Endothelial cell of umbilical vein (primary cell): ENCODE measurements at regions not wholly inside any gene's neighbourhood (a gene's known extent, or its start where the extent isn't known, plus 50 kb on each side); places are given as distances from the start of the nearest gene placed in this dataset.
A peak's percentile ranks its signal among the peaks of the same experiment; 100 is the strongest.

Experiments used
- BruUV-seq: library from RNA; stranded (reverse); fragments of 400-500 nt; replicated peaks from 2 replicates; lab custom pipeline; 2021; lab: Mats Ljungman, UMichigan
- CTCF ChIA-PET: fragments of 300-600, 350-600 bp; sonication (Branson Sonifier 250); formaldehyde crosslinking; loops from one replicate; lab custom pipeline; 2021; ENCODE audit warnings: antibody characterized with exemption, inconsistent platforms; lab: Charles Lee
- POLR2A ChIA-PET: fragments of 300-600, 350-600 bp; sonication (Branson Sonifier 250); formaldehyde crosslinking; loops from one replicate; lab custom pipeline; 2021; ENCODE audit warnings: antibody characterized with exemption, inconsistent platforms; lab: Charles Lee
- DNase-seq: peaks from one replicate; pipeline ENCODE4 v3.0.0-alpha.2; 2011; ENCODE audit warnings: low read depth, low spot score
- FAIRE-seq: peaks from 2 replicates; lab custom pipeline; 2011; peaks lifted over from hg19 to GRCh38; lab: Jason Lieb, UNC
- H2AFZ ChIP-seq: 2 replicates; pipeline ENCODE4 v1.6.0; 2012; ENCODE audit warnings: low read depth, low read length, control low read depth, inconsistent platforms
- H3K27ac ChIP-seq: 2 replicates; pipeline ENCODE4 v1.5.1; 2011; ENCODE audit warnings: low read depth, mild to moderate bottlenecking, control low read depth, low read length, moderate library complexity; ENCODE audit not compliant: insufficient read depth
- H3K27me3 ChIP-seq, 2 experiments: 2 replicates each; pipeline versions ENCODE4 v1.6.0 to v1.6.1; 2011; ENCODE audit warnings: low read length in 2 of 2, mixed read lengths in 1 of 2; ENCODE audit not compliant: control insufficient read depth in 2 of 2, insufficient read depth in 2 of 2
- H3K36me3 ChIP-seq, 2 experiments: 2 replicates in 1 of 2; 3 replicates in 1 of 2; pipeline ENCODE4 v1.5.1; 2011; ENCODE audit warnings: low read length in 2 of 2, mild to moderate bottlenecking in 1 of 2, moderate library complexity in 1 of 2; ENCODE audit not compliant: control insufficient read depth in 2 of 2, insufficient read depth in 2 of 2; ENCODE audit errors: extremely low read depth in 1 of 2
- H3K4me1 ChIP-seq: 3 replicates; pipeline ENCODE4 v1.5.1; 2011; ENCODE audit warnings: mild to moderate bottlenecking, low read length; ENCODE audit not compliant: control insufficient read depth, insufficient read depth; ENCODE audit errors: extremely low read depth
- H3K4me2 ChIP-seq: 2 replicates; pipeline ENCODE4 v1.6.1; 2011; ENCODE audit warnings: low read length, control low read depth, mixed read lengths; ENCODE audit not compliant: insufficient read depth
- H3K4me3 ChIP-seq, 3 experiments: fragments of 200-600 bp in 1 of 3; sonication (generic), shearing (Covaris generic) in 1 of 3; replicated peaks in 1 of 3; 2 replicates each; pipeline ENCODE4 v1.5.1; 2011 to 2016; ENCODE audit warnings: control low read depth in 3 of 3, low read length in 3 of 3, mild to moderate bottlenecking in 2 of 3, inconsistent platforms in 1 of 3, low read depth in 1 of 3, moderate library complexity in 1 of 3; ENCODE audit not compliant: insufficient read depth in 1 of 3
- H3K79me2 ChIP-seq: 2 replicates; pipeline ENCODE4 v1.6.0; 2012; ENCODE audit warnings: low read length, inconsistent platforms; ENCODE audit not compliant: control insufficient read depth, insufficient read depth
- H3K9ac ChIP-seq: replicated peaks from 2 replicates; pipeline ENCODE3; 2011; ENCODE audit warnings: low read length, control low read depth; ENCODE audit not compliant: insufficient read depth; ENCODE audit errors: extremely low read depth
- H3K9me1 ChIP-seq: replicated peaks from 3 replicates; pipeline ENCODE4 v1.6.0; 2011; ENCODE audit warnings: mild to moderate bottlenecking, low read length; ENCODE audit not compliant: control insufficient read depth, insufficient read depth; ENCODE audit errors: extremely low read depth
- H3K9me3 ChIP-seq: replicated peaks from 2 replicates; pipeline ENCODE4 v1.5.1; 2012; ENCODE audit warnings: low read length, inconsistent platforms; ENCODE audit not compliant: control insufficient read depth, insufficient read depth
- H4K20me1 ChIP-seq: replicated peaks from 2 replicates; pipeline ENCODE3; 2011; ENCODE audit warnings: mild to moderate bottlenecking, low read length; ENCODE audit not compliant: control insufficient read depth, insufficient read depth; ENCODE audit errors: extremely low read depth
- CTCF ChIP-seq, 2 donors: IDR thresholded peaks; 1 replicate in 1 of 2; 2 replicates in 1 of 2; pipeline ENCODE4 v1.5.1; 2011; ENCODE audit warnings: low read length in 2 of 2, mild to moderate bottlenecking in 2 of 2, moderate library complexity in 2 of 2, control low read depth in 1 of 2, inconsistent platforms in 1 of 2, low read depth in 1 of 2; ENCODE audit not compliant: insufficient read depth in 1 of 2; ENCODE audit errors: extremely low read depth in 1 of 2
- EZH2 ChIP-seq: IDR thresholded peaks from 2 replicates; pipeline ENCODE4 v1.6.1; 2012; ENCODE audit warnings: borderline replicate concordance, low read depth, mild to moderate bottlenecking, moderate library complexity, low read length, inconsistent platforms; ENCODE audit not compliant: severe bottlenecking
- FOS ChIP-seq: IDR thresholded peaks from 2 replicates; pipeline ENCODE4 v1.6.1; 2011; ENCODE audit warnings: mild to moderate bottlenecking, low read length, moderate library complexity, borderline replicate concordance; ENCODE audit not compliant: insufficient read depth
- GATA2 ChIP-seq: IDR thresholded peaks from 2 replicates; pipeline ENCODE4 v1.7.0; 2011; ENCODE audit warnings: low read depth, mild to moderate bottlenecking, moderate library complexity, mixed read lengths, low read length; ENCODE audit not compliant: insufficient read length, insufficient read depth
- JUN ChIP-seq: IDR thresholded peaks from 2 replicates; pipeline ENCODE4 v1.6.1; 2011; ENCODE audit warnings: borderline replicate concordance, low read depth; ENCODE audit not compliant: insufficient read length, insufficient read depth
- MYC ChIP-seq: IDR thresholded peaks from one replicate; pipeline ENCODE4 v1.6.1; 2011; ENCODE audit warnings: mild to moderate bottlenecking, low read depth, low read length
- POLR2A ChIP-seq: IDR thresholded peaks from 2 replicates; pipeline ENCODE4 v1.6.1; 2012; ENCODE audit warnings: low read depth, mild to moderate bottlenecking, control low read depth, low read length
- POLR2AphosphoS5 ChIP-seq: IDR thresholded peaks from 2 replicates; pipeline ENCODE4 v1.6.1; 2012; ENCODE audit warnings: low read depth, mild to moderate bottlenecking, control low read depth, low read length, moderate library complexity; ENCODE audit not compliant: insufficient read depth
- dilution Hi-C: fragments of 300-500 bp; cut with MboI; formaldehyde crosslinking; loops from one replicate; pipeline ENCODE4 v1.15.0; 2019; ENCODE audit warnings: low sequenced_read_pairs; ENCODE audit not compliant: extremely low pct_ligation_motif_present
- intact Hi-C: fragments of 100-400 bp; cut with micrococcal nuclease; formaldehyde crosslinking; loops from one replicate; pipeline ENCODE4 v1.10.0; 2022
- TF ChIP-seq, protein P1 (sequence below): IDR thresholded peaks from 2 replicates; pipeline ENCODE4 v1.6.1; 2011; ENCODE audit not compliant: insufficient read depth, insufficient read length

- H3K79me2 ChIP-seq = no peaks in the 10 kb centered on the region
- no peak for TF ChIP-seq POLR2A
- TF ChIP-seq CTCF (IDR thresholded peaks at IDR 0.05; ENCODE audit: extremely low read depth in 1 of 2, insufficient read depth in 1 of 2, low read depth in 1 of 2, low read length in 2 of 2) = peak; percentile 30 to 33
- H3K27me3 ChIP-seq = no peaks in the 10 kb centered on the region
- no peak overlapping the region for H3K27ac ChIP-seq
- BruUV-seq = no TSS peak
- intact Hi-C loops = loop anchor here (1.0 to 10.0 kb wide), 6 partner anchors 127 to 1145 kb away; no protein-coding TSS in a partner anchor
- H3K4me1 ChIP-seq = no peaks in the 10 kb centered on the region
- FAIRE-seq (no peak), DNase-seq (peak; percentile 56)
- dilution Hi-C loops = no loop called here
- CTCF ChIA-PET = interaction anchor here (0.7 to 11.7 kb wide), 26 partner anchors 9 to 1148 kb away, joined by 3 to 375 read pairs (median 3); no protein-coding TSS in a partner anchor
- H3K9me3 ChIP-seq = no peaks in the 10 kb centered on the region
- H3K9me1 ChIP-seq = no peaks in the 10 kb centered on the region
- H3K36me3 ChIP-seq = no peaks in the 10 kb centered on the region
- H2AFZ ChIP-seq = no peak overlapping the region
- H4K20me1 ChIP-seq = no peaks in the 10 kb centered on the region
- POLR2A ChIA-PET = no interaction called here
- no peak overlapping the region for H3K4me3 ChIP-seq
- no peak overlapping the region for H3K4me2 ChIP-seq
- no peak overlapping the region for H3K9ac ChIP-seq
Measured at GRCh38 chr7:122219253-122219865, 75.3 kb upstream of the AASS start.

DNA sequence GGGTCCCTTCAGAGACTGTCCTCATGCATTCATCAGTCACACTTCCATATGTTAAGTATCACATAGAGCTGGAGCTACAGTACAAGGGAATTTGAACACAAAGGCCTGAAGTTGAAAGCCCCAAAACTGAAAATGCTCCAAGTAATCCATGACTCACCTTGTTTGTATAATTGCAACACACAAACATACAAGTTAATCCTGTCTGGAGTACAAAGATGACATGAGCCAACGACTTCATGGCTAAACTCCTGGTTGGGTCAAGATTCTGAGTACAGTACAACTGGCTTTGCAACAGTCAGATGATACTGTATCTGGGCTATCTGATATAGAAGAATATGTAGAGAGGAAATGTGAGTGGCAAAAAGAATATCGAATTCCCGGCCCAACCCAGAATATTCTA is 73.1 kb upstream of the AASS start:
- Histone ChIP-seq H3K4me2 (no peak overlapping the region), H2AFZ (no peak overlapping the region), H3K4me1 (no peaks in the 10 kb centered on the region), H3K9me1 (no peaks in the 10 kb centered on the region), H4K20me1 (no peaks in the 10 kb centered on the region), H3K9ac (no peak overlapping the region), H3K36me3 (no peaks in the 10 kb centered on the region), H3K9me3 (no peaks in the 10 kb centered on the region), H3K4me3 (no peak overlapping the region), H3K79me2 (no peaks in the 10 kb centered on the region), H3K27ac (no peak overlapping the region), H3K27me3 (no peaks in the 10 kb centered on the region)
- FAIRE-seq (no peak), DNase-seq (no peak)
- CTCF ChIA-PET = interaction anchor here (0.7 to 11.7 kb wide), 4 partner anchors 124 to 334 kb away, joined by 3 to 375 read pairs (median 4); no protein-coding TSS in a partner anchor
- intact Hi-C loops (loop anchor here (5.0 to 10.0 kb wide), 4 partner anchors 125 to 1148 kb away; no protein-coding TSS in a partner anchor), dilution Hi-C loops (no loop called here)
- TF ChIP-seq JUN = no peak
- TF ChIP-seq, protein P1, sequence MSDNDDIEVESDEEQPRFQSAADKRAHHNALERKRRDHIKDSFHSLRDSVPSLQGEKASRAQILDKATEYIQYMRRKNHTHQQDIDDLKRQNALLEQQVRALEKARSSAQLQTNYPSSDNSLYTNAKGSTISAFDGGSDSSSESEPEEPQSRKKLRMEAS = no peak
- no peak for TF ChIP-seq POLR2AphosphoS5
- TF ChIP-seq GATA2 = no peak
- no peak for TF ChIP-seq CTCF (IDR thresholded peaks at IDR 0.05; ENCODE audit: extremely low read depth in 1 of 2, insufficient read depth in 1 of 2, low read depth in 1 of 2, low read length in 2 of 2)
- no peak for TF ChIP-seq FOS
- TF ChIP-seq POLR2A = no peak
- TF ChIP-seq MYC = no peak
- TF ChIP-seq EZH2 = no peak
- POLR2A ChIA-PET = no interaction called here
- BruUV-seq = no TSS peak
